ENCODE measurements at regions not wholly inside any gene's neighbourhood (a gene's known extent, or its start where the extent isn't known, plus 50 kb on each side); places are given as distances from the start of the nearest gene placed in this dataset.

- no peak for DNase-seq (ENCODE audit: low spot score)
- intact Hi-C loops (cut with DNase I) = no loop called here
These were observed 126.8 kb upstream of the ST6GAL2 start for GRCh38 chr2:107012714-107013306.

GRCh38 chr2:107013884-107014283 lies 127.9 kb upstream of the ST6GAL2 start:
- intact Hi-C loops (cut with DNase I) = no loop called here
- DNase-seq (ENCODE audit: low spot score) = no peak

- DNase-seq (ENCODE audit: low spot score) = no peak
- intact Hi-C loops (cut with DNase I) = no loop called here
These were observed 132.4 kb upstream of the ST6GAL2 start for GRCh38 chr2:107018366-107018765.

- DNase-seq (ENCODE audit: low spot score) = no peak
- intact Hi-C loops (cut with DNase I) = no loop called here
These were observed 134.4 kb upstream of the ST6GAL2 start for GRCh38 chr2:107020392-107020791.

- DNase-seq (ENCODE audit: low spot score) = no peak
- intact Hi-C loops (cut with DNase I) = no loop called here
These were observed 138.3 kb upstream of the ST6GAL2 start for GRCh38 chr2:107024269-107024668.

GRCh38 chr2:107025291-107025857 lies 139.4 kb upstream of the ST6GAL2 start:
- intact Hi-C loops (cut with DNase I) = no loop called here
- DNase-seq (ENCODE audit: low spot score) = no peak

- intact Hi-C loops (cut with DNase I) = no loop called here
- DNase-seq (ENCODE audit: low spot score) = no peak
These were observed 140.0 kb upstream of the ST6GAL2 start for GRCh38 chr2:107025869-107026380.

- intact Hi-C loops (cut with DNase I) = no loop called here
- DNase-seq (ENCODE audit: low spot score) = no peak
These were observed 141.2 kb upstream of the ST6GAL2 start for GRCh38 chr2:107027205-107027604.

GRCh38 chr2:107027810-107028209 lies 141.8 kb upstream of the ST6GAL2 start:
- intact Hi-C loops (cut with DNase I) = no loop called here

GRCh38 chr2:107028661-107029060 lies 142.7 kb upstream of the ST6GAL2 start:
- intact Hi-C loops (cut with DNase I) = no loop called here
- DNase-seq (ENCODE audit: low spot score) = no peak

More at GRCh38 chr2:107027810-107028209, 141.8 kb upstream of the ST6GAL2 start:
- DNase-seq (ENCODE audit: low spot score) = no peak

- intact Hi-C loops (cut with DNase I) = no loop called here
- no peak for DNase-seq (ENCODE audit: low spot score)
These were observed 150.3 kb upstream of the ST6GAL2 start for GRCh38 chr2:107036293-107036692.

- intact Hi-C loops (cut with DNase I) = no loop called here
- DNase-seq (ENCODE audit: low spot score) = no peak
These were observed 176.2 kb upstream of the ST6GAL2 start for GRCh38 chr2:107062173-107062572.

- intact Hi-C loops (cut with DNase I) = no loop called here
- DNase-seq (ENCODE audit: low spot score) = no peak
These were observed 176.7 kb upstream of the ST6GAL2 start for GRCh38 chr2:107062599-107063220.

GRCh38 chr2:107063228-107063627 lies 177.3 kb upstream of the ST6GAL2 start:
- intact Hi-C loops (cut with DNase I) = no loop called here
- no peak for DNase-seq (ENCODE audit: low spot score)

GRCh38 chr2:107064750-107065149 lies 178.8 kb upstream of the ST6GAL2 start:
- intact Hi-C loops (cut with DNase I) = no loop called here
- DNase-seq (ENCODE audit: low spot score) = no peak

- intact Hi-C loops (cut with DNase I) = no loop called here
- DNase-seq (ENCODE audit: low spot score) = no peak
These were observed 182.3 kb upstream of the ST6GAL2 start for GRCh38 chr2:107068069-107068916.

GRCh38 chr2:107069890-107070289 lies 183.9 kb upstream of the ST6GAL2 start:
- DNase-seq (ENCODE audit: low spot score) = no peak
- intact Hi-C loops (cut with DNase I) = no loop called here

GRCh38 chr2:107072150-107072940 lies 186.4 kb upstream of the ST6GAL2 start:
- no peak for DNase-seq (ENCODE audit: low spot score)
- intact Hi-C loops (cut with DNase I) = no loop called here

- intact Hi-C loops (cut with DNase I) = no loop called here
These were observed 192.6 kb upstream of the ST6GAL2 start for GRCh38 chr2:107078584-107078983.

More at GRCh38 chr2:107078584-107078983, 192.6 kb upstream of the ST6GAL2 start:
- DNase-seq (ENCODE audit: low spot score) = no peak

Measured in cardiac septum (tissue), 1 donor.